SJCRH30 (cell line): ENCODE measurements at regions not wholly inside any gene's neighbourhood (a gene's known extent, or its start where the extent isn't known, plus 50 kb on each side); places are given as distances from the start of the nearest gene placed in this dataset.

Source experiments
- DNase-seq, 2 experiments: peaks; one replicate each; pipeline ENCODE4 v3.0.0-alpha.2; 2015 to 2020
- H3K27ac ChIP-seq: fragments of 250-450 bp; sonication (Bioruptor Pico); 2 replicates; pipeline ENCODE4 v1.5.1; 2020; ENCODE audit warnings: mild to moderate bottlenecking, moderate library complexity
- H3K27me3 ChIP-seq: fragments of 250-450 bp; sonication (Bioruptor Pico); 2 replicates; pipeline ENCODE4 v1.5.1; 2020; ENCODE audit warnings: mild to moderate bottlenecking, moderate library complexity
- H3K36me3 ChIP-seq: fragments of 250-450 bp; sonication (Bioruptor Pico); 2 replicates; pipeline ENCODE4 v1.5.1; 2020; ENCODE audit warnings: mild to moderate bottlenecking, moderate library complexity
- H3K4me1 ChIP-seq: fragments of 250-450 bp; sonication (Bioruptor Pico); 2 replicates; pipeline ENCODE4 v1.5.1; 2020; ENCODE audit warnings: mild to moderate bottlenecking, moderate library complexity
- H3K4me3 ChIP-seq: fragments of 250-450 bp; sonication (Bioruptor Pico); 2 replicates; pipeline ENCODE4 v1.5.1; 2020; ENCODE audit warnings: mild to moderate bottlenecking, moderate library complexity
- H3K9me3 ChIP-seq: fragments of 250-450 bp; sonication (Bioruptor Pico); replicated peaks from 2 replicates; pipeline ENCODE4 v1.5.1; 2020; ENCODE audit warnings: mild to moderate bottlenecking, moderate library complexity

- H3K36me3 ChIP-seq, result no peaks in the 10 kb centered on the region
- no peak for DNase-seq
- H3K27me3 ChIP-seq, result no peaks in the 10 kb centered on the region
- no peak overlapping the region for H3K27ac ChIP-seq
- peaks cover 52% of the 10 kb centered on the region for H3K4me1 ChIP-seq
- no peaks in the 10 kb centered on the region for H3K9me3 ChIP-seq
- no peak overlapping the region for H3K4me3 ChIP-seq
Observed at GRCh38 chr2:217227794-217228193, 367.9 kb upstream of the TNP1 start.

GRCh38 chr2:217225596-217225995 is 365.7 kb upstream of the TNP1 start:
- H3K4me3 ChIP-seq, result no peak overlapping the region
- no peaks in the 10 kb centered on the region for H3K36me3 ChIP-seq
- H3K9me3 ChIP-seq, result no peaks in the 10 kb centered on the region
- DNase-seq, result peak; percentile 94 to 99
- H3K27me3 ChIP-seq, result no peaks in the 10 kb centered on the region
- H3K4me1 ChIP-seq, result peaks cover 54% of the 10 kb centered on the region
- peak overlapping the region; percentile 91 for H3K27ac ChIP-seq

- Histone ChIP-seq H3K27me3 (no peaks in the 10 kb centered on the region), H3K36me3 (no peaks in the 10 kb centered on the region), H3K27ac (no peak overlapping the region), H3K4me1 (peaks cover 71% of the 10 kb centered on the region), H3K9me3 (no peaks in the 10 kb centered on the region; the same call in 1 of the 2 replicates), H3K4me3 (no peak overlapping the region)
- DNase-seq, result no peak
Observed at GRCh38 chr2:217223222-217223930, 363.5 kb upstream of the TNP1 start.

GRCh38 chr2:217222309-217222910 is 362.5 kb upstream of the TNP1 start:
- no peaks in the 10 kb centered on the region for H3K27me3 ChIP-seq
- H3K9me3 ChIP-seq, result no peaks in the 10 kb centered on the region; the same call in 1 of the 2 replicates
- no peak overlapping the region for H3K27ac ChIP-seq
- H3K36me3 ChIP-seq, result no peaks in the 10 kb centered on the region
- DNase-seq, result no peak
- no peak overlapping the region for H3K4me3 ChIP-seq
- peaks cover 76% of the 10 kb centered on the region for H3K4me1 ChIP-seq

GRCh38 chr2:217220228-217221013 is 360.6 kb upstream of the TNP1 start:
- no peak for DNase-seq
- no peaks in the 10 kb centered on the region; the same call in 1 of the 2 replicates for H3K9me3 ChIP-seq
- H3K4me1 ChIP-seq, result peaks cover 58% of the 10 kb centered on the region
- H3K27ac ChIP-seq, result no peak overlapping the region
- no peaks in the 10 kb centered on the region for H3K36me3 ChIP-seq
- H3K4me3 ChIP-seq, result no peak overlapping the region
- H3K27me3 ChIP-seq, result no peaks in the 10 kb centered on the region

GRCh38 chr2:217219164-217219520 is 359.3 kb upstream of the TNP1 start:
- no peak for DNase-seq
- no peaks in the 10 kb centered on the region for H3K36me3 ChIP-seq
- H3K4me1 ChIP-seq, result peaks cover 45% of the 10 kb centered on the region
- no peaks in the 10 kb centered on the region for H3K27me3 ChIP-seq
- H3K4me3 ChIP-seq, result no peak overlapping the region
- H3K9me3 ChIP-seq, result no peaks in the 10 kb centered on the region; the same call in 1 of the 2 replicates
- H3K27ac ChIP-seq, result peak overlapping the region; percentile 24; the same call in 1 of the 2 replicates

GRCh38 chr2:217218269-217219163 is 358.7 kb upstream of the TNP1 start:
- peaks cover 39% of the 10 kb centered on the region for H3K4me1 ChIP-seq
- H3K27ac ChIP-seq, result peak overlapping the region; percentile 24; the same call in 1 of the 2 replicates
- no peaks in the 10 kb centered on the region; the same call in 1 of the 2 replicates for H3K9me3 ChIP-seq
- peak; percentile 60 to 70 for DNase-seq
- H3K36me3 ChIP-seq, result no peaks in the 10 kb centered on the region
- no peak overlapping the region for H3K4me3 ChIP-seq
- H3K27me3 ChIP-seq, result no peaks in the 10 kb centered on the region

- no peaks in the 10 kb centered on the region; the same call in 1 of the 2 replicates for H3K9me3 ChIP-seq
- H3K4me3 ChIP-seq, result no peak overlapping the region
- no peak overlapping the region for H3K27ac ChIP-seq
- H3K36me3 ChIP-seq, result no peaks in the 10 kb centered on the region
- peaks cover 33% of the 10 kb centered on the region for H3K4me1 ChIP-seq
- no peak for DNase-seq
- H3K27me3 ChIP-seq, result no peaks in the 10 kb centered on the region
Observed at GRCh38 chr2:217216982-217217381, 357.1 kb upstream of the TNP1 start.

GRCh38 chr2:217216316-217216715 is 356.5 kb upstream of the TNP1 start:
- Histone ChIP-seq H3K27ac (no peak overlapping the region), H3K4me1 (peaks cover 31% of the 10 kb centered on the region), H3K36me3 (no peaks in the 10 kb centered on the region), H3K9me3 (no peaks in the 10 kb centered on the region; the same call in 1 of the 2 replicates), H3K4me3 (no peak overlapping the region), H3K27me3 (no peaks in the 10 kb centered on the region)
- DNase-seq, result no peak

- no peak for DNase-seq
- Histone ChIP-seq H3K9me3 (no peaks in the 10 kb centered on the region; the same call in 1 of the 2 replicates), H3K4me1 (peaks cover 26% of the 10 kb centered on the region), H3K27me3 (no peaks in the 10 kb centered on the region), H3K27ac (no peak overlapping the region), H3K4me3 (no peak overlapping the region), H3K36me3 (no peaks in the 10 kb centered on the region)
Observed at GRCh38 chr2:217215877-217216276, 356.0 kb upstream of the TNP1 start.

- Histone ChIP-seq H3K27me3 (no peaks in the 10 kb centered on the region), H3K9me3 (no peaks in the 10 kb centered on the region), H3K27ac (no peak overlapping the region), H3K36me3 (no peaks in the 10 kb centered on the region), H3K4me1 (peaks cover 22% of the 10 kb centered on the region), H3K4me3 (no peak overlapping the region)
- no peak for DNase-seq
Observed at GRCh38 chr2:217208867-217209266, 349.0 kb upstream of the TNP1 start.

- H3K4me1 ChIP-seq, result peaks cover 22% of the 10 kb centered on the region
- H3K4me3 ChIP-seq, result peak overlapping the region; percentile 24
- no peaks in the 10 kb centered on the region for H3K9me3 ChIP-seq
- H3K27ac ChIP-seq, result peak overlapping the region; percentile 61
- no peaks in the 10 kb centered on the region for H3K36me3 ChIP-seq
- no peak for DNase-seq
- no peaks in the 10 kb centered on the region for H3K27me3 ChIP-seq
Observed at GRCh38 chr2:217207699-217208010, 347.8 kb upstream of the TNP1 start.

- Histone ChIP-seq H3K9me3 (no peaks in the 10 kb centered on the region), H3K4me1 (peaks cover 22% of the 10 kb centered on the region), H3K4me3 (peak overlapping the region; percentile 24), H3K27me3 (no peaks in the 10 kb centered on the region), H3K27ac (peak overlapping the region; percentile 61), H3K36me3 (no peaks in the 10 kb centered on the region)
- peak; percentile 70 to 85 for DNase-seq
Observed at GRCh38 chr2:217206907-217207698, 347.2 kb upstream of the TNP1 start.
